ENCODE measurements at regions not wholly inside any gene's neighbourhood (a gene's known extent, or its start where the extent isn't known, plus 50 kb on each side); places are given as distances from the start of the nearest gene placed in this dataset.
A peak's percentile ranks its signal among the peaks of the same experiment; 100 is the strongest.
"Not testable (repeated sequence)": the region's sequence is repeated elsewhere in the genome, so short reads cannot be mapped to it uniquely, and the experiment has no call there.

DNA sequence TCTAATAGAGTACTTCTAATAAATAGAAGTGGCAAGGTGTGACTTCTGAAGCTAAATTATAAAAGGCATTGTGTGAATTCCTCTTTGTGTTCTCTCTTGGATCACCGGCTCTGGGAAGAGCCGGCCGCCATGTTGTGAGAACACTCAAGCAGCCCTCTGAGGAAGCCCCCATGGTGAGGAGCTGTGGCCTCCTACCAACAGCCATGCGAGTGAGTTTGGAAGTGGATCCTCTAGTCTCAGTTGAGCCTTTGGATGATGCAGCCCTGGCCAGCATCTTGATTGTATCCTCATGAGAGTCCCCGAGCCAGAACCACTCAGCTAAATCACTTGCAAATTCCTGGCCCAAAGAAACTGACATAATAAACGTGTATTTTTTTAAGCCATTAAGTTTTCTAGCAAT is 94.5 kb upstream of the CARD11 start:
- Histone ChIP-seq H3K9me3 (no peaks in the 10 kb centered on the region), H3K36me3 (no peaks in the 10 kb centered on the region), H3K27ac (no peak overlapping the region), H3K4me3 (no peak overlapping the region), H3K4me1 (no peaks in the 10 kb centered on the region), H3K27me3 (peaks cover 0 to 3% of the 10 kb centered on the region in 2 donors)
- TF ChIP-seq, protein P1, sequence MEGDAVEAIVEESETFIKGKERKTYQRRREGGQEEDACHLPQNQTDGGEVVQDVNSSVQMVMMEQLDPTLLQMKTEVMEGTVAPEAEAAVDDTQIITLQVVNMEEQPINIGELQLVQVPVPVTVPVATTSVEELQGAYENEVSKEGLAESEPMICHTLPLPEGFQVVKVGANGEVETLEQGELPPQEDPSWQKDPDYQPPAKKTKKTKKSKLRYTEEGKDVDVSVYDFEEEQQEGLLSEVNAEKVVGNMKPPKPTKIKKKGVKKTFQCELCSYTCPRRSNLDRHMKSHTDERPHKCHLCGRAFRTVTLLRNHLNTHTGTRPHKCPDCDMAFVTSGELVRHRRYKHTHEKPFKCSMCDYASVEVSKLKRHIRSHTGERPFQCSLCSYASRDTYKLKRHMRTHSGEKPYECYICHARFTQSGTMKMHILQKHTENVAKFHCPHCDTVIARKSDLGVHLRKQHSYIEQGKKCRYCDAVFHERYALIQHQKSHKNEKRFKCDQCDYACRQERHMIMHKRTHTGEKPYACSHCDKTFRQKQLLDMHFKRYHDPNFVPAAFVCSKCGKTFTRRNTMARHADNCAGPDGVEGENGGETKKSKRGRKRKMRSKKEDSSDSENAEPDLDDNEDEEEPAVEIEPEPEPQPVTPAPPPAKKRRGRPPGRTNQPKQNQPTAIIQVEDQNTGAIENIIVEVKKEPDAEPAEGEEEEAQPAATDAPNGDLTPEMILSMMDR (IDR thresholded peaks at IDR 0.05), result no peak
- TF ChIP-seq POLR2A (IDR thresholded peaks at IDR 0.05) (no peak), POLR2AphosphoS5 (IDR thresholded peaks at IDR 0.05) (no peak)
- intact Hi-C loops (cut with DNase I; ENCODE audit: low total_unique reads), result no loop called here
- DNase-seq (ENCODE audit: low spot score in 2 of 2), result no peak

DNA sequence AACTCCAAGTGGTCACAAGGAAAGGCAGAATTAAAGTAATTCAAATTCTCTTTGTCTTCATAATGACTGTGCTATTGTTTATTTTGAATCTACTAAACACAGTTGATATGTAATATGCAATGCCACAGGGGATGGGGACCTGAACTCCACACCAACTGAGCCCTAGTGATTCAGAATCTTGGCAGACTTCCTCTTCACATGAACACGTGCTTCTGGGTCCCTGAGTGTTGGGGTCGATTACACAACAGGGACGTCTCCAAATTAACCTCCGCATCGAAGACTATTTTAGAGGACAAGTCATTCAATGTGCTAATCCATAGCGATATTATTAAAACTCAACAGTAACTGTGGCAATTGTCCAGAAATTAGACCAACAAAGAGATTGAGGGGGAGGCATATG is 95.3 kb upstream of the CARD11 start:
- H3K4me3 ChIP-seq, result no peak overlapping the region
- intact Hi-C loops (cut with DNase I; ENCODE audit: low total_unique reads), result no loop called here
- H3K4me1 ChIP-seq, result no peaks in the 10 kb centered on the region
- H3K27ac ChIP-seq, result no peak overlapping the region
- no peaks in the 10 kb centered on the region for H3K36me3 ChIP-seq
- no peak for DNase-seq (ENCODE audit: low spot score in 2 of 2)
- peaks cover 0 to 3% of the 10 kb centered on the region in 2 donors for H3K27me3 ChIP-seq
- TF ChIP-seq, protein P1 (IDR thresholded peaks at IDR 0.05), result no peak
- no peak for TF ChIP-seq POLR2A (IDR thresholded peaks at IDR 0.05)
- no peak for TF ChIP-seq POLR2AphosphoS5 (IDR thresholded peaks at IDR 0.05)
- no peaks in the 10 kb centered on the region for H3K9me3 ChIP-seq

DNA sequence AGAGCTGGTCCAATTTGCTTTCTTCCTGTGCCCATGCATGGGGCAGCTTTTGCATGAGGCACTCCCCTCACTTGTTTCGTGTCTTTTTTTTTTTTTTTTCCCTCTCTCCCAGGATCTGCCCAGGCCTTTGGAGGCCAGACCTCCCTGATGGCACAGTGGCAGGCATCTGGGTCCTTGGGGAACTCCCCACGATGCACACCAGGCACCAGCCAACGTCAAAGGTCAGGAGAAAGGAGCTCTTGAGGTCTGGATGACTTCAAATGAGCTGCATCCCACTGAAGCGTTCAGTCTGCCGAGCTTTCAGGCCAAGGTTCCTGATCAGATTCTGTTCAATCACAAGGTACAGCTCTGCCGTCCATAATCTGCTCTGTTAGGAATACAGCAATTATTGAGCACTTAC is 97.2 kb upstream of the CARD11 start:
- H3K4me3 ChIP-seq, result no peak overlapping the region
- no peaks in the 10 kb centered on the region for H3K4me1 ChIP-seq
- H3K27me3 ChIP-seq, result peaks cover 0 to 3% of the 10 kb centered on the region in 2 donors
- no peak overlapping the region for H3K27ac ChIP-seq
- DNase-seq (ENCODE audit: low spot score in 2 of 2), result peak in 1 of 2 donors; percentile 40
- TF ChIP-seq POLR2AphosphoS5 (IDR thresholded peaks at IDR 0.05), result no peak
- no peaks in the 10 kb centered on the region for H3K9me3 ChIP-seq
- intact Hi-C loops (cut with DNase I; ENCODE audit: low total_unique reads), result no loop called here
- no peaks in the 10 kb centered on the region for H3K36me3 ChIP-seq

DNA sequence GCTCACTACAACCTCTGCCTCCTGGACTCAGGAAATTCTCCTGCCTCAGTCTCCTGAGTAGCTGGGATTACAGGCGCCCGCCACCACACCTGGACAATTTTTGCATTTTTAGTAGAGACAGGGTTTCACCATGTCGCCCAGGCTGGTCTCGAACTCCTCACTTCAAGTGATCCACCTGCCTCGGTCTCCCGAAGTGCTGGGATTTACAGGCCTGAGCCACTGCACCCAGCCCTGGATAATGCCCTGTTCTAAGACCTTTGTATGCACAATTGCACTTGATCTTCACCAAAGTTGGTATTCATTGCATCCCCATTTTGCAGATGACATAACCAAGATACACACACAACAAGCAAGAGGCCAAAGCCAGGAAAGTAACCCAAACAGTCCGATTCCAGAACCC is 97.7 kb upstream of the CARD11 start:
- Histone ChIP-seq H3K36me3 (no peaks in the 10 kb centered on the region), H3K27me3 (peaks cover 0 to 3% of the 10 kb centered on the region in 2 donors), H3K9me3 (no peaks in the 10 kb centered on the region), H3K4me1 (no peaks in the 10 kb centered on the region), H3K27ac (no peak overlapping the region), H3K4me3 (no peak overlapping the region)
- intact Hi-C loops (cut with DNase I; ENCODE audit: low total_unique reads), result no loop called here
- peak in 1 of 2 donors; percentile 24 for DNase-seq (ENCODE audit: low spot score in 2 of 2)
- TF ChIP-seq, protein P1 (IDR thresholded peaks at IDR 0.05), result no peak
- TF ChIP-seq POLR2AphosphoS5 (IDR thresholded peaks at IDR 0.05), result no peak
- no peak for TF ChIP-seq POLR2A (IDR thresholded peaks at IDR 0.05)

GRCh38 chr7:3143869-3144775 is 100.5 kb upstream of the CARD11 start:
- no peak overlapping the region for H3K4me3 ChIP-seq
- intact Hi-C loops (cut with DNase I; ENCODE audit: low total_unique reads), result no loop called here
- H3K9me3 ChIP-seq, result no peaks in the 10 kb centered on the region
- H3K36me3 ChIP-seq, result no peaks in the 10 kb centered on the region
- no peaks in the 10 kb centered on the region for H3K27me3 ChIP-seq
- DNase-seq (ENCODE audit: low spot score in 2 of 2), result peak in 1 of 2 donors; percentile 6
- TF ChIP-seq POLR2A (IDR thresholded peaks at IDR 0.05), result no peak
- no peak for TF ChIP-seq POLR2AphosphoS5 (IDR thresholded peaks at IDR 0.05)
- TF ChIP-seq, protein P1 (IDR thresholded peaks at IDR 0.05), result no peak
- H3K4me1 ChIP-seq, result no peaks in the 10 kb centered on the region
- no peak overlapping the region for H3K27ac ChIP-seq

DNA sequence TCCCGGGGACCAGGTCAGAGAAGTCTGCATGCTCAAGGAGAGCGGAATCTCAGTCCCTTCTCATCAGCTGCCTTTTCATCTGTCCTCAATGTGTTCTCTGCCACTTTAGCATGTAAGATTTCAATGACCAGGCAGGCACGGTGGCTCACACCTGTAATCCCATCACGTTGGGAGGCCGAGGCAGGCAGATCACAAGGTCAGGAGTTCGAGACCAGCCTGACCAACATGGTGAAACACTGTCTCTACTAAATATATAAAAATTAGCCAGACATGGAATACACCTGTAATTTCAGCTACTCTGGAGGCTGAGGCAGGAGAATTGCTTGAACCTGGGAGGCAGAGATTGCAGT is 101.1 kb upstream of the CARD11 start:
- H3K4me1 ChIP-seq; H3K9me3 ChIP-seq; H3K36me3 ChIP-seq; H3K27ac ChIP-seq; intact Hi-C loops (cut with DNase I; ENCODE audit: low total_unique reads); H3K4me3 ChIP-seq; H3K27me3 ChIP-seq: not testable (repeated sequence)
- peak in 1 of 2 donors; percentile 20 for DNase-seq (ENCODE audit: low spot score in 2 of 2)
